ENCODE measurements at regions not wholly inside any gene's neighbourhood (a gene's known extent, or its start where the extent isn't known, plus 50 kb on each side); places are given as distances from the start of the nearest gene placed in this dataset.

DNA sequence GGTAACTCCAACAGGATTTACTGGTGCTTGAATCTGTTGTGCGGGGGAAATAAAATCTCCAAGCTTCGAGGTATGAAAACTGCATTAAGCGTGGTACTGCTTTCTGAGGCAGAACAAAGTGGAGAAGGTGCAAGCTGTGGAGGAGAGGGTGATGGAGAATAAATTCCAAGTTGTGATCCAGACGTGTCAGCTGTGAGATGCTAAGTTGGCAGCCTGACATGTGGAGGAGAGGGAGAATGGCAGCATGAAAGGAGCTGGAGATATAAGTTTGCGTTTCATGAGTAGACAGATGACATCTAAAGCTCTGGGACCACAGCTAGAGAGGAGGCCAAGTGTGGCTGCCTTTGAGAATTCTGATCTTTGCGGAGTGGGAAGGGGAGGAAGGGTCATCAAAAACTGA, 411.8 kb downstream of the FBXO15 start:
- DNase-seq (ENCODE audit: low read depth), result no peak

DNA sequence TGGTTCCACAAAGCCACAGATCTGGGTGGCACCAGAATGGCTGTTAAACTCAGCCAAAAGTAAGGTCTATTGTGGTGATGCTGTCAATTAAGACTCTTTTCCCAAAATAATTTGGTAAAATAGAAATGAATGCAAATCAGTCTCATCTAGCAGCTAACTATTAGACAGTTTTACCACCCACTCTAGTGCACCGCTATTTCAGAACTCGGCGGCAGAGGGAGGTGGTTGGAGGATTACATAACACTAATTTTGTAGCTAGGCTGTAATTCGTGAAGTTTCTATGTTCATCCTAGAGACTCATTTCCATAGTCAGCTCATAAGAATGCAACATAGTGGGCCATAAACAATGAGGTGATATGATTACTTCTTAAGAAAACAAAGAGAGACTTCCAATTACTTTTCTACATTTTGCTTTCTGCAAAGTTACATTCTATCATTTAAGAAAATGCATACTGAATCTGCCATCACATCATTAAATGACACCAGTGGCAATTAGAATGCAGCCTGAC, 413.8 kb downstream of the FBXO15 start:
- no peak for DNase-seq (ENCODE audit: low read depth)

GRCh38 chr18:73733376-73733775, 414.3 kb downstream of the FBXO15 start:
- DNase-seq (ENCODE audit: low read depth), result no peak

GRCh38 chr18:73728657-73729056, 419.0 kb downstream of the FBXO15 start:
- DNase-seq (ENCODE audit: low read depth), result no peak

DNA sequence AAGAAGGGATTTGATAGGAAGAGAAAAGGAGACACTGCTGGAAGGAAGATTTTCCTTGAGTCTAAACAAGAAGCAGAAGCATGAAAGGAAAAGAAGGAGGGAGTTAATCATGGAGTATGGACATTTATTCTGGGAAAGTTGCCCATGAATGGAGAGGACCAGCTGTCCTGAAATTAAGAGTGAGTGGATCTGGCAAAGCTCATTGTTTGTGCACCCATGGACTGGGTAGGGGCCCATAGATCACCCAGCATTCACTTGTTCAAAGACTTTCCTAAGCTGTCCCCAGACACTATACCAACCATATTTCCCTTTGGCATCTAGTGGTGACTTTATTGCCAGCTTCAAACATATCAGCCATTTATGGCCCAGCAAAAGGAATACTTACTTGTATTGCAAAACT, 422.7 kb downstream of the FBXO15 start:
- DNase-seq (ENCODE audit: low read depth), result peak; percentile 14

DNA sequence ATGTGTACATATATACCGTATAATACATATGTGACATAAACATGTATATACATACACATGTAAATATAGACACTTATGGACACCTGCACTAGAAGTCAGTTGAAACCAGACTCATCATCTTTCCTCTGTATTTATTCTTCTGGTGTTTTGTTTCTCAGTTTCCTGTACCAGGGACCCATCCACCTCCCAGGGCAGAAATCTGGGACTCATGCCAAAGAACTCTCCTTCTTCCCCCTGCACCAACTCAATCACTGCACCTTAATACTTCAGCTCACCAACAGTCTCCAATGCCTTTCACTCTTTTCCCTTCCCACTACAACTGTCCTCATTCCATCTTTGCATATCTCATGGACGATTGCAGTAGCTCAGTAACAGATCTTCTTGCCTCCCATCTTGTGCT, 428.0 kb downstream of the FBXO15 start:
- DNase-seq (ENCODE audit: low read depth), result no peak

GRCh38 chr18:73717570-73717969, 430.1 kb downstream of the FBXO15 start:
- DNase-seq (ENCODE audit: low read depth), result peak; percentile 30

GRCh38 chr18:73715210-73715670, 432.4 kb downstream of the FBXO15 start:
- DNase-seq (ENCODE audit: low read depth), result no peak

DNA sequence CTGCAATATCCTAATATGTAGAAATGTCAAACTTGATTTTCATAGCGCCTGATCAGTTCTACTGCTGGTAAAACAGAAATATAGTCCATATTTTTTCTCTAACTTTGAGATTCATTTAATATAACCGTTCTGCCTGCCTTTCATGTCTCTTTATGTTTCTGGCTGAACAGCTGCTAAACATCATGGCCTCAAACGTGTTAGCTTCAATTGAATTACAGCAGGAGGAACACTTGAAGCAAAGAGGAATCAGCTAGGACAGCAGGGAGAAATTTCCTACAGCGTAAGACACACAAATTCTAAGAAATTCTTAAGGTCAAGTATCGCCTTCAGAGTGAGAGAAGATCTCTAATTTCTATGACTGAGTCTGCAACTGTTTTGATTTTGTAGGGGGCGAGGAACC, 433.2 kb downstream of the FBXO15 start:
- DNase-seq (ENCODE audit: low read depth), result no peak

GRCh38 chr18:73711256-73711655, 436.4 kb downstream of the FBXO15 start:
- DNase-seq (ENCODE audit: low read depth), result no peak

DNA sequence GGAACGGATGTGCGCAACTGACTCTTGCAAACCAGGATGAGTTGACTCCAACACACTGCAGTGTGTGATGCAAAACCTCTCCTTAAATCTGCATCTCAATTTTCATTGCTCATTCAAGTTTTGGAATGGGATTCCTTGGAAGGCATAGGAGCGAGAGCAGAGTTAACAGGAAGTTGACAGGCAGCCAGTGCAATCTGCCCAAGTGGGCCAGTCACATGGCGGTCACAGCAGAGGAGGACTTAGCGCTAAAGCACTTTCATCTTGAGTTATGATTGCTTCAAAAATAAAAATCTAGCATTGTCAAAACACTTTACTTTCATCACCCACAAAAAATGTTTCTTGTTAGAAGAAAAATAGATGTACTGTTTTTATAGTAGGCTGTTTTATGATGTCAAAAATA, 439.0 kb downstream of the FBXO15 start:
- DNase-seq (ENCODE audit: low read depth), result no peak

DNA sequence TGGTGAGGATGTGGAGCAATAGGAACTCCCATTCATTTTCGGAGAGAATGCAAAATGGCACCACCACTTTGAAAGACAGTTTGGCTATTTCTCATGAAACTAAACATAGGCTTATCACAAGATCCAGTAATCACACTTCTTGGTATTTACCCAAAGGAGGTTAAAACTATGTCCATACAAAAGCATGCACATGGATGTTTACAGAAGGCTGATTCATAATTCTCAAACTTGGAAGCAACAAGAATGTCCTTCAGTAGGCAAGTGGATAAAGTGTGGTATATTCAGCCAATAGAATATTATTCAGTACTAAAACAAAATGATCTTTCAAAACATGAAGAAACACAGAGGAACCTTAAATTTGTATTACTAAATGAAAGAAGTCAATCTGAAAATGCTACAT, 440.6 kb downstream of the FBXO15 start:
- DNase-seq (ENCODE audit: low read depth), result peak; percentile 53

GRCh38 chr18:73697353-73697752, 450.3 kb downstream of the FBXO15 start:
- no peak for DNase-seq (ENCODE audit: low read depth)

GRCh38 chr18:73696698-73697097, 450.9 kb downstream of the FBXO15 start:
- DNase-seq (ENCODE audit: low read depth), result no peak

- no peak for DNase-seq (ENCODE audit: low read depth)
These were observed 451.5 kb downstream of the FBXO15 start for GRCh38 chr18:73696171-73696570.

DNA sequence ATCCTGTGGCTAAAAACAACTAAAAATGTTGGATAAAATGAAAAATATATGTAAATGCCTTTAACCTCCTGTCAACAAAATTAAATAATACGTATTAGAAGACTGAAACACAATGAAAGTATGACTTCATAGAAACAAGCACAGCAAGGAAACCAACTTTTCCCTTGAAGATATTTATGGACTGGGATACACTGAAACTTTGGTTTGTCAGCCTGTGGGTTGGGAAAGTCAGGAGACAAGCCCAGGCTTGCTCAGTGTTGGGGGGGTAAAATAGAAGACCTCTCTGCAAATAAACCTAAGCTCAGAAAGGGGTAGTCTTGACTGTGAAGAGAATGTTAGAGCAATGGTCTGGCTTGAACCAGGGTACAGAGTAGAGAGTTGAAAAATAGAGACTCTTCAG, 454.5 kb downstream of the FBXO15 start:
- no peak for DNase-seq (ENCODE audit: low read depth)

DNA sequence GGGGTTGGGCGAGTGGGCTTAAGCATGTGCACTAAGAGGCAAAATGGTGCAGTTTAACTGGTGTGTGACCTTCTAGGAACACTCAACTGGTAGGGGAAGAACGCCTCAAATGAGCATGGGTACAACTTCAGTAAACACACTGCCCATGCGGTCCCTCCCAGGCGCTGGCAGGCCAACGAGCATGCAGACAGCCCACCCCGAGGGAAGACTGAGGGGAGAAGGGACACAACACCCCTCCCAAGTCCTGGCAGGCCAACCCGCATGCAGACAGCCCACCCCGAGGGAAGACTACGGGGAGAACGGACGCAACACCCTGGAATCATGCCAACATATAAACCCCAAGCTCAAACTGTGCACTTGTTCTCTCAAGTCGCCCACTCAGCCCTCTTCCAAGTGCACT, 456.0 kb downstream of the FBXO15 start:
- DNase-seq (ENCODE audit: low read depth), result no peak

- DNase-seq (ENCODE audit: low read depth), result peak; percentile 57
These were observed 456.5 kb downstream of the FBXO15 start for GRCh38 chr18:73691118-73691517.

- no peak for DNase-seq (ENCODE audit: low read depth)
These were observed 457.4 kb downstream of the FBXO15 start for GRCh38 chr18:73690222-73690621.

DNA sequence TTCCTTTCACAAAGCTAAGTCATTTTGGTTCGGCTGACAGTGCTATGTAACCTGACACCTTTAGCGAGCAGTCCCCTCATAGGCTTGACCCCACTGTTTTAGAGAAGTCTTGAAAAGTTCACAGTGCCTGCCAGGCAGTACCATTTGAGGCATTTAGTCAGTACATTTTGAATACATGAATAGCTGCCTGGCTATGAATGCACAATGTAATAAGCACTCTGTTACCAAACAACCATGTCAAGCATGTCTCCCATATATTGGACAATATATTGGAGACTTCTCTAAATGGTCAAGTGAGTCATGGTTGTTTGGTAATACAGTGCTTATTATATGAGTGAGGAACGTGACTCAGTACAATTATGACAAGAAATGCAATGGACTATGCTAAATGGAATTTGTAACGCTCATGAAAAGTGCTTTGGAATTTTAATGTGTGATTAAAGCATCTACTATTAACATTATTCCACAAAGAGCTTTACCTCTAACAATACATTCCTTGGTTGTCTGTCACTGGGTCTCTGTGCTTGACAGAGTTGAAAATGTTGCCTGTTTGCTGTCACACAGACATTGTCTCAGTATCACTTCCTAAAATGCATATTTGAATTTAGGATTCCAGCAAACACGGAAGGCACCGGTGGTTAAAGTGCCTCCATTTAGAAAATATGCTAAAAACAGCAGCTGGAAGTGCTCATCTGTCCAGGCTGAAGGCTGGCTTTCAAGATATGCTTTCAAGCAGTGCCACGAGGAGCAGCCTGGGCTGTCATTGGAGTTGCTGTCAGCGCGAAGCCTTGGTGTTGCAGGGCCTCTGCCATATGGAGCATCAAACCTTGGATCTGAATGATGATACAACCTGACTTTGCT, 458.6 kb downstream of the FBXO15 start:
- peak; percentile 93 for DNase-seq (ENCODE audit: low read depth)

- DNase-seq (ENCODE audit: low read depth), result no peak
These were observed 459.5 kb downstream of the FBXO15 start for GRCh38 chr18:73688161-73688560.

DNA sequence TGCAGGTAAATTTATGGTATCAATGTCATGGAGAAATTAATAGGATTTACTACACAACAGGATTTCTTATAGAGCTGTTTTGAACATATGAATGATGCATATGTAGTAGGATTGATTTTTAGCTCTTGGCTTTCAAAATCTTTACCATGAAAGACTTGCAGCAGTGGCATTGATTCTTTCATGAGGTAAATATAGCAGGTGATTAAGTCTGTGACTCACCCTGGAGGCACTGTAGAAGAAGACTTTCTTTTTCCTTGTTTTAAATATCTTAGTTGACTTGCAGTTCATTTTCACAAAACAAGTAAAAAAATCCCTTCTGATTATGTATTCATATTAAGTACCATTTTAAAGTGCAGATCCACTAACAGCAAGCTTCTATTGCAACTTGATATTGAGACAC, 463.0 kb downstream of the FBXO15 start:
- no peak for DNase-seq (ENCODE audit: low read depth)

DNA sequence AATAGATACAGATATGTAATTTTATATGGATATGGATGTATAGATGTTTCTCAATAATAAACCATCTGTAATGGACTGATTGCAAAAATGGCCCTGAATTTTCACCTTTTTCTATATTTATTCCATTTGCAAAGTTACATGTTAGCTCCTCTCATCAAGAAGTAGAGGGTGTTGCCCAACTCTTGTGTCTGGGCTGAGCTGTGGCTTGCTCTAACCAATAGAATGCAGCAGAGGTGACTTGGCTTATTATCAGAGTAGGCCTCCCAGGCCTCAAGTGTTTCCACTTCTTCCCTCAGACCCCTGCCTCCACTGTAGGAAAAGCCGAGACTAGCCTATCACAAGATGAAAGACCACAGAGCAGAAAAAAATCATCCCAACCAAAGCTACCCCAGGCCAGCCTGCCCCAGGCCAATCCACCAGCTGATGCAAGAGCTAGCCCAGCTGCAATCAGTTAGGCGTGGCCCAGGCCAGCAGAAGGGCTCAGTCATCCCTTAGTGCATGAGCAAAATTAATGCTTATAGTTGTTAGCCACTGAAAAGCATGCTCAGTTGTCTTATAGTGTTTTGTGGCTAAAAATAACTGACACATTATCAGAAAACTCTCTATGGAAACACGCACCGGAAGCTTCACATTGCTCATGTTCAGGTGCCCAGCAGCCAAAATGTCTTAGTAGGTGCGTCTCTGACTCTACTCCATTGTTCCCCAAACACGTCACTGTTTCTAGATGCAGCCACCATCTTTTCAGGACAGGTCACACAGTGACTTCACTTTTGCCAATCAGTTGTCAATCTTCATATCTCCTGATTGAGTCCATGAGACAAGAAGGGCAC, 464.0 kb downstream of the FBXO15 start:
- DNase-seq (ENCODE audit: low read depth), result peak; percentile 59

Data from fibroblast of gingiva (primary cell).